Common myeloid progenitor, CD34-positive (primary cell): ENCODE measurements at regions not wholly inside any gene's neighbourhood (a gene's known extent, or its start where the extent isn't known, plus 50 kb on each side); places are given as distances from the start of the nearest gene placed in this dataset.

Source experiments
- CTCF ChIA-PET: fragments of 350-600 bp; sonication (Branson Sonifier 250); formaldehyde crosslinking; loops from one replicate; lab custom pipeline; 2021; ENCODE audit warnings: antibody characterized with exemption; lab: Charles Lee
- POLR2A ChIA-PET: fragments of 350-600 bp; sonication (Branson Sonifier 250); formaldehyde crosslinking; loops from one replicate; lab custom pipeline; 2021; ENCODE audit warnings: antibody characterized with exemption; lab: Charles Lee
- DNase-seq, 3 donors: peaks; one replicate each; pipeline versions ENCODE4 v3.0.0 to v3.0.0-alpha.2; 2013
- H3K27ac ChIP-seq, 2 experiments: 1 replicate in 1 of 2; 2 replicates in 1 of 2; pipeline ENCODE4 v1.7.0; 2013; ENCODE audit warnings: inconsistent platforms in 2 of 2, low read length in 2 of 2, mild to moderate bottlenecking in 2 of 2, low read depth in 1 of 2, moderate library complexity in 1 of 2; ENCODE audit not compliant: severe bottlenecking in 2 of 2, insufficient read depth in 1 of 2, poor library complexity in 1 of 2
- H3K27me3 ChIP-seq, 5 experiments: replicated peaks in 2 of 5; 1 replicate in 3 of 5; 2 replicates in 2 of 5; pipeline versions ENCODE4 v1.6.1 to v1.7.0; 2013; ENCODE audit warnings: low read length in 4 of 5, mild to moderate bottlenecking in 2 of 5, moderate library complexity in 2 of 5, inconsistent platforms in 1 of 5; ENCODE audit not compliant: insufficient read depth in 5 of 5, control insufficient read depth in 4 of 5
- H3K36me3 ChIP-seq, 4 experiments: 1 replicate in 2 of 4; 2 replicates in 2 of 4; pipeline versions ENCODE4 v1.6.1 to v1.7.0; 2013; ENCODE audit warnings: low read length in 3 of 4, control low read depth in 1 of 4, mild to moderate bottlenecking in 1 of 4; ENCODE audit not compliant: control insufficient read depth in 4 of 4, insufficient read depth in 4 of 4
- H3K4me1 ChIP-seq, 4 experiments: 1 replicate in 3 of 4; 2 replicates in 1 of 4; pipeline versions ENCODE4 v1.6.1 to v1.7.1; 2013; ENCODE audit warnings: low read length in 3 of 4, mild to moderate bottlenecking in 3 of 4, control low read depth in 1 of 4, inconsistent platforms in 1 of 4, moderate library complexity in 1 of 4; ENCODE audit not compliant: control insufficient read depth in 4 of 4, insufficient read depth in 4 of 4; ENCODE audit errors: control extremely low read depth in 1 of 4
- H3K4me3 ChIP-seq, 7 experiments: 1 replicate in 4 of 7; 2 replicates in 3 of 7; pipeline versions ENCODE4 v1.5.1 to v1.7.0; 2013; ENCODE audit warnings: mild to moderate bottlenecking in 7 of 7, low read length in 6 of 7, moderate library complexity in 6 of 7, inconsistent platforms in 2 of 7, low read depth in 2 of 7, control low read depth in 1 of 7; ENCODE audit not compliant: insufficient read depth in 4 of 7, control insufficient read depth in 1 of 7; ENCODE audit errors: extremely low read depth in 1 of 7
- H3K9me3 ChIP-seq, 5 experiments: 1 replicate in 4 of 5; 2 replicates in 1 of 5; pipeline versions ENCODE4 v1.6.1 to v1.7.1; 2013; ENCODE audit warnings: low read length in 4 of 5, mild to moderate bottlenecking in 2 of 5, inconsistent platforms in 1 of 5, low read depth in 1 of 5, moderate library complexity in 1 of 5; ENCODE audit not compliant: control insufficient read depth in 4 of 5, insufficient read depth in 2 of 5; ENCODE audit errors: control extremely low read depth in 1 of 5
- WGBS: methylation state at CpG from one replicate; pipeline ENCODE4 v1.1.5; 2013; ENCODE audit not compliant: insufficient coverage; 5-methylcytosine and 5-hydroxymethylcytosine counted together

- Histone ChIP-seq H3K4me3 (no peak overlapping the region), H3K27ac (no peak overlapping the region), H3K9me3 (peaks cover 0 to 3% (median 0%) of the 10 kb centered on the region in 5 experiments), H3K4me1 (no peaks in the 10 kb centered on the region), H3K36me3 (no peaks in the 10 kb centered on the region), H3K27me3 (no peaks in the 10 kb centered on the region)
- 100% methylated on average over 3 of the region's 5 CpGs for WGBS
- no peak for DNase-seq
- ChIA-PET POLR2A (no interaction called here), CTCF (no interaction called here)
Observed at GRCh38 chr6:47126647-47127391, 84.7 kb upstream of the ADGRF1 start.

- ChIA-PET POLR2A (no interaction called here), CTCF (no interaction called here)
- Histone ChIP-seq H3K4me1 (peaks cover 0 to 14% (median under 1%) of the 10 kb centered on the region in 4 experiments), H3K27me3 (no peaks in the 10 kb centered on the region), H3K27ac (no peak overlapping the region), H3K9me3 (peaks cover 0 to 3% (median 0%) of the 10 kb centered on the region in 5 experiments), H3K4me3 (no peak overlapping the region), H3K36me3 (no peaks in the 10 kb centered on the region)
- peak in 1 of 3 donors; percentile 10 for DNase-seq
Observed at GRCh38 chr6:47118611-47119010, 76.5 kb upstream of the ADGRF1 start.

GRCh38 chr6:47117314-47117713, 75.2 kb upstream of the ADGRF1 start:
- Histone ChIP-seq H3K27ac (no peak overlapping the region), H3K27me3 (no peaks in the 10 kb centered on the region), H3K9me3 (no peaks in the 10 kb centered on the region), H3K4me1 (peaks cover 0 to 14% (median under 1%) of the 10 kb centered on the region in 4 experiments), H3K4me3 (no peak overlapping the region), H3K36me3 (no peaks in the 10 kb centered on the region)
- no peak for DNase-seq
- ChIA-PET POLR2A (no interaction called here), CTCF (no interaction called here)
- WGBS: 100% methylated on average over 4 of the region's 5 CpGs

GRCh38 chr6:47116606-47117005, 74.5 kb upstream of the ADGRF1 start:
- WGBS: 100% methylated on average over 5 of the region's 6 CpGs

GRCh38 chr6:47116086-47116485, 74.0 kb upstream of the ADGRF1 start:
- H3K36me3 ChIP-seq: no peaks in the 10 kb centered on the region
- H3K4me3 ChIP-seq: no peak overlapping the region
- CTCF ChIA-PET: no interaction called here

More at GRCh38 chr6:47116606-47117005, 74.5 kb upstream of the ADGRF1 start:
- no peaks in the 10 kb centered on the region for H3K36me3 ChIP-seq
- no peak overlapping the region for H3K27ac ChIP-seq
- DNase-seq: no peak
- H3K27me3 ChIP-seq: no peaks in the 10 kb centered on the region
- POLR2A ChIA-PET: no interaction called here
- CTCF ChIA-PET: no interaction called here
- no peaks in the 10 kb centered on the region for H3K9me3 ChIP-seq
- peaks cover 0 to 14% (median under 1%) of the 10 kb centered on the region in 4 experiments for H3K4me1 ChIP-seq
- no peak overlapping the region for H3K4me3 ChIP-seq

DNA sequence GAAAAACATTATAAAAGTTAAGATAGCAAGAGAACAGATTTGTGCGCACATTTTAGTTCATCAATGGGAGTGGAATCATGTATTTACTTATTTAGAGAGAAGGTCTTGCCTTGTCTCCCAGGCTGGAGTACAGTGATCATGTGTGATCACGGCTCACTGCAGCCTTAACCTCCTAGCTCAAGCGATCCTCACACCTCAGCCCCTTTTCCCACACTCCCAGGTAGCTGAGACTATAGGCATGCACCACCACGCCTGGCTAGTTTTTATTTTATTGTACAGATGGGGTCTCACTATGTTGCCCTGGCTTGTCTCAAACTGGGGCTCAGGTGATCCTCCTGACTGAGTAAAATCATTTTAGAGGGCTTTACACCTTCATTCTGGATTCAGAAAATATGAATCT, 72.3 kb upstream of the ADGRF1 start:
- H3K27me3 ChIP-seq: no peaks in the 10 kb centered on the region
- no peaks in the 10 kb centered on the region for H3K36me3 ChIP-seq
- DNase-seq: no peak
- peaks cover 0 to 10% (median 0%) of the 10 kb centered on the region in 4 experiments for H3K4me1 ChIP-seq
- no peak overlapping the region for H3K27ac ChIP-seq
- no peak overlapping the region for H3K4me3 ChIP-seq
- POLR2A ChIA-PET: no interaction called here
- H3K9me3 ChIP-seq: no peaks in the 10 kb centered on the region
- CTCF ChIA-PET: no interaction called here
- 100% methylated on average over 4 of the region's 4 CpGs for WGBS

More at GRCh38 chr6:47116086-47116485, 74.0 kb upstream of the ADGRF1 start:
- peaks cover 0 to 13% (median under 1%) of the 10 kb centered on the region in 4 experiments for H3K4me1 ChIP-seq
- no peaks in the 10 kb centered on the region for H3K9me3 ChIP-seq
- no peak for DNase-seq
- WGBS: no CpG with 5 or more reads among the region's 2 CpGs
- H3K27ac ChIP-seq: no peak overlapping the region
- POLR2A ChIA-PET: no interaction called here
- no peaks in the 10 kb centered on the region for H3K27me3 ChIP-seq

DNA sequence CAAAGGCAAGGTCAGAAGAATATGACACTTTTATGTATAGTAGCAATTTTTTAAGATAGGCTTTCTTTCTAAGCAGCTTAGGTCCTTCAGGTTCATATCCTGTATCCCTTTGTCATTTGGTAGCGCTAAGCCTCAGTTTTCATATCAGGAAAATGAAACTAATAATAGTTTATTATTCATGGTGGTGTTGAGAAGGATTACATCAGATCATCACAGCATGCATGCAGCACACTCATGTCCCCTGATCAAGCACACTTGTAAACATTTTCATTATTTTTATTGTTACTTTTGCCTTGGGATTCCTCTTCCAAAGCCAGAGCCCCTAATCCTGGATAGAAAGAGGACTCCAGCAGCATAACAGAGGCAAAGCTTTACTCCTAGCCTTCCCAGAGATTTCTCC, 70.2 kb upstream of the ADGRF1 start:
- no peak overlapping the region for H3K27ac ChIP-seq
- ChIA-PET POLR2A (no interaction called here), CTCF (interaction anchor here (1.0 to 1.6 kb wide), 3 partner anchors 16 to 196 kb away, joined by 3 to 4 read pairs (median 3); no protein-coding TSS in a partner anchor)
- no CpG with 5 or more reads among the region's 1 CpG for WGBS
- H3K4me1 ChIP-seq: no peaks in the 10 kb centered on the region
- DNase-seq: no peak
- H3K4me3 ChIP-seq: no peak overlapping the region
- no peaks in the 10 kb centered on the region for H3K27me3 ChIP-seq
- no peaks in the 10 kb centered on the region for H3K36me3 ChIP-seq
- no peaks in the 10 kb centered on the region for H3K9me3 ChIP-seq
